ENCODE measurements at regions not wholly inside any gene's neighbourhood (a gene's known extent, or its start where the extent isn't known, plus 50 kb on each side); places are given as distances from the start of the nearest gene placed in this dataset.
"Not testable (repeated sequence)": the region's sequence is repeated elsewhere in the genome, so short reads cannot be mapped to it uniquely, and the experiment has no call there.

DNA sequence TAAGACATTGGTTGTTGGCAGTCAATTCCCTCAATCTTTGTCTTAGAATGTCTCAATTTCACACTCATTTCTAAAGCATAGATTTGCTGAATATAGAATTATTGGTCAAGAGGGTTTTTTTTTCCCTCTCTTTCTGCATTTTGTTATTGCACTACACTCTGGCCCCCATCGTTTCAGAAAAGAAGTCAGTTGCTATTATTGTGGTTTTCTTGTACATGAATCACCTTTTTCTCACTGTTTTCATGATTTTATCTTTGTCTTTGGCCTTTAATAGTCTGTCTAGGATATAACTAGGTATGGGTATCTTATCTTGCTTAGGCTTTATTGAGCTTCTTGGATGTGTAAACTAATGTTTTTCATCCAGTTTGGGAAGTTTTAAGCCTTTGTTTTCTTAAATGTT, 194.3 kb upstream of the DAAM1 start:
- Histone ChIP-seq H3K4me1 (ENCODE audit: insufficient read depth, low read length) (no peaks in the 10 kb centered on the region), H2AFZ (ENCODE audit: low read depth, low read length) (no peak overlapping the region), H3K9me3 (ENCODE audit: low read length) (no peaks in the 10 kb centered on the region), H3K4me3 (ENCODE audit: low read length) (no peak overlapping the region), H3K27me3 (ENCODE audit: insufficient read depth, low read length) (no peaks in the 10 kb centered on the region), H3K36me3 (ENCODE audit: insufficient read depth, low read length) (no peaks in the 10 kb centered on the region)

DNA sequence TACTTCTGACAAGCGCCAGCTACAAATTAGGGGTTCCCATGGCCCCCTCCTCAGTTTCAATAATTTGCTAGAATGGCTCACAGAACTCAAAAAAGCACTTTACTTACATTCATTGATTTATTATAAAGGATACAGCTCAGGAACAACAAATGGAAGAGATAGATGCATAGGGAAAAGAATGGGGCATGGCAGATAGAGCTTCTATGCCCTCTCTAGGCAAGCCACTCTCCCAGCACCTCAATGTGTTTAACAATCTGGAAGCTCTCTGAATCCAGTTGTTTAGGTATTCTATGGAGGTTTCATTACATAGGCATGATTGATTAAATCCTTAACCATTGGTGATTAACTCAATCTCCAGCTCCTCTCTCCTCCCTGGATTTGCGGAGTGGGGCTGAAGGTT, 184.5 kb upstream of the DAAM1 start:
- H3K4me3 ChIP-seq (ENCODE audit: low read length) = no peak overlapping the region
- no peaks in the 10 kb centered on the region for H3K27me3 ChIP-seq (ENCODE audit: insufficient read depth, low read length)
- no peaks in the 10 kb centered on the region for H3K36me3 ChIP-seq (ENCODE audit: insufficient read depth, low read length)
- no peaks in the 10 kb centered on the region for H3K9me3 ChIP-seq (ENCODE audit: low read length)
- no peaks in the 10 kb centered on the region for H3K4me1 ChIP-seq (ENCODE audit: insufficient read depth, low read length)
- H2AFZ ChIP-seq (ENCODE audit: low read depth, low read length) = no peak overlapping the region

- not testable (repeated sequence) for H3K27me3 ChIP-seq (ENCODE audit: insufficient read depth, low read length); H2AFZ ChIP-seq (ENCODE audit: low read depth, low read length); H3K9me3 ChIP-seq (ENCODE audit: low read length)
Measured at GRCh38 chr14:59006179-59006578, 182.3 kb upstream of the DAAM1 start.

DNA sequence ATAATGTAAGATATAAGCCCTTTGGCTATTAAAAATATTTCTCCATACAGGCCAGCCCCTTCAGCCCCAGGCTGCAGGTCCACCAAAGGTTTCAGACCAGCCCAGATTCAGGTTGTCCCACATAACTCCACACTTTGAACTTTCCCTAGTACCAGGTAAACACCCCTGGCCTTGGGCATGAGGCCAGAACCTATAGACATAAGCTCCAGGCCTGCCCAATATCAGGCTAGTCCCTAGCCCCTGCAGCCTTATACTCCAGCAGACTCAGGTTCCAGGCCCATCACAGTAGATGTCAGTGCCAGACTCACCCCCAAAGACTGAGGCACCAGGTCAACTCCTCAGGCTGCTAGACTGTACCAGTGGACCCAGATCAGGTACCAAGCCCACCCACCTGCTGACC, 178.5 kb upstream of the DAAM1 start:
- no peaks in the 10 kb centered on the region for H3K27me3 ChIP-seq (ENCODE audit: insufficient read depth, low read length)
- H3K36me3 ChIP-seq (ENCODE audit: insufficient read depth, low read length) = no peaks in the 10 kb centered on the region
- no peak overlapping the region for H2AFZ ChIP-seq (ENCODE audit: low read depth, low read length)
- H3K4me1 ChIP-seq (ENCODE audit: insufficient read depth, low read length) = no peaks in the 10 kb centered on the region
- H3K4me3 ChIP-seq (ENCODE audit: low read length) = no peak overlapping the region
- H3K9me3 ChIP-seq (ENCODE audit: low read length) = no peaks in the 10 kb centered on the region

More at GRCh38 chr14:59006179-59006578, 182.3 kb upstream of the DAAM1 start:
- not testable (repeated sequence) for H3K36me3 ChIP-seq (ENCODE audit: insufficient read depth, low read length); H3K4me1 ChIP-seq (ENCODE audit: insufficient read depth, low read length); H3K4me3 ChIP-seq (ENCODE audit: low read length)

GRCh38 chr14:59013672-59014298, 174.7 kb upstream of the DAAM1 start:
- Histone ChIP-seq H3K4me3 (ENCODE audit: low read length) (no peak overlapping the region), H2AFZ (ENCODE audit: low read depth, low read length) (no peak overlapping the region), H3K9me3 (ENCODE audit: low read length) (no peaks in the 10 kb centered on the region), H3K4me1 (ENCODE audit: insufficient read depth, low read length) (no peaks in the 10 kb centered on the region), H3K36me3 (ENCODE audit: insufficient read depth, low read length) (no peaks in the 10 kb centered on the region), H3K27me3 (ENCODE audit: insufficient read depth, low read length) (no peaks in the 10 kb centered on the region)

- Histone ChIP-seq H3K36me3 (ENCODE audit: insufficient read depth, low read length) (no peaks in the 10 kb centered on the region), H3K9me3 (ENCODE audit: low read length) (no peaks in the 10 kb centered on the region), H2AFZ (ENCODE audit: low read depth, low read length) (no peak overlapping the region), H3K4me3 (ENCODE audit: low read length) (no peak overlapping the region), H3K4me1 (ENCODE audit: insufficient read depth, low read length) (no peaks in the 10 kb centered on the region), H3K27me3 (ENCODE audit: insufficient read depth, low read length) (no peaks in the 10 kb centered on the region)
Measured at GRCh38 chr14:59015482-59015881, 173.0 kb upstream of the DAAM1 start.

DNA sequence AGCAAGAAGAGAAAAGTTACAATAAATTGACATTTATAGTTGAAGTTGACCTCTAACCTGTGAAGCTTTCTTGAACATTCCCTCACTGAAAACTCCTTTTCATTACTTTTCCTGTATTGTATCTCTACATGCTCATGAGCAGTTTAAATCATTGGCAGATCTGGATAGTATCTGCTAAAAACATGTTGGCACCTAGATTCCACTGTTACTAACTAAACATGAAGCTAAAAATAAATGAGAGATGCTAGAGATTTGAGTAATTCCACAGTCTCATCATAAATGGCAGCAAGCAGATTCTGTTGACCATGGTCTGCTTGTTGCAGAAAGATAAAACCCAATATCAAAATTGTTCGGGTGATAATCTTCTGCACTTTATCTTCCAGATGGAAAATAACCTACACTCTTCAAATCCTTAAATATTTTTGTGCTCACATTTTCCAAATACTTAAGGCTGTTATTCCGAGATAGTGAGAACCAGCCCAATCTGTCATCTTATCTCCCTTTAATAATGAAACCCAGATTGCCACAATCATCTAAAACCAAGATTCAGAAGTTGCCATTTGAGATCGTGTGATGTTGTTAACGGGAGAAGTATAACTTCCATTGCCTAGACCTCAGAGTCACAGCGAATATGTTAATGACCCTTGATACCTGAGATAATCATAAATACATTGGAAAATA, 171.0 kb upstream of the DAAM1 start:
- Histone ChIP-seq H3K4me1 (ENCODE audit: insufficient read depth, low read length) (no peaks in the 10 kb centered on the region), H2AFZ (ENCODE audit: low read depth, low read length) (no peak overlapping the region), H3K27me3 (ENCODE audit: insufficient read depth, low read length) (no peaks in the 10 kb centered on the region), H3K36me3 (ENCODE audit: insufficient read depth, low read length) (no peaks in the 10 kb centered on the region), H3K9me3 (ENCODE audit: low read length) (no peaks in the 10 kb centered on the region), H3K4me3 (ENCODE audit: low read length) (no peak overlapping the region)

DNA sequence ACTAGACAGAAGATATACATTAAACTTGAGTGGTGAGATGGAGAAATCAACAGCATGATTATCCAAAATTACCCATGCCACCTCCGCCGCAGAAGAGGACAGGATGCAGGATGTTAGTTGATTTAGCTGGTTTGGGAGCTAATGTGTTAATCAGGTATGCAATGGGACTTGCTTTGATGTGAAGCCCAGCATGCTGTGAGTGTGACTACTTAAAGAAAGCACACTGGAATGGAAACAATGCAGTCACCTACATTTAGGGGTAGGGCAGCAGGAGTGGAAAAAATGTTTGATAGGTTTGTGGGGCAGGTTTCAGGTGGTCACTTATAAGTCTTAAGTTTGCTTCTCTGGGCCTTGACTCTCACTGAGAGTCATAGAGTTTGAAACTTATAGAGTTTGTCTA, 170.0 kb upstream of the DAAM1 start:
- no peak overlapping the region for H3K4me3 ChIP-seq (ENCODE audit: low read length)
- H3K36me3 ChIP-seq (ENCODE audit: insufficient read depth, low read length) = no peaks in the 10 kb centered on the region
- no peaks in the 10 kb centered on the region for H3K9me3 ChIP-seq (ENCODE audit: low read length)
- no peak overlapping the region for H2AFZ ChIP-seq (ENCODE audit: low read depth, low read length)
- no peaks in the 10 kb centered on the region for H3K4me1 ChIP-seq (ENCODE audit: insufficient read depth, low read length)
- H3K27me3 ChIP-seq (ENCODE audit: insufficient read depth, low read length) = no peaks in the 10 kb centered on the region

DNA sequence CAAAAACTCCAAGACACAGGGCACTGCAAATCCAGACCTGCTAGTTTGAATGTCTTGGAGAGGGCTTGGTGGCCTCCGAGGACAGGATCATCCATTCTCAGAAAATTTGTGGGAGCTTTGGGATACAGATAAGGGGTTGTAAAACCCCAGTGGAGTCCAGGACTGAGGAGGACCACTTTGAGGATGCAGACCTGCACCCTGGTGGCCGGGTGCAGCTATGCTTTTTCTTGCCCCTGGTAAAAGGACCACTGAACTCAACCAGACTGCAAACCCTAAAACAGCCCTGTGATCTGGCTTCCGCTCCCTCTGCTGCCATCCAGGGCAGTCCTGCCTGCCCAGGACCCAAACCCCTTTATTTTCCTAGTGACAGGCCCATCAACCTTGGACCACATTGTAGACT, 169.5 kb upstream of the DAAM1 start:
- no peak overlapping the region for H2AFZ ChIP-seq (ENCODE audit: low read depth, low read length)
- H3K27me3 ChIP-seq (ENCODE audit: insufficient read depth, low read length) = no peaks in the 10 kb centered on the region
- no peaks in the 10 kb centered on the region for H3K36me3 ChIP-seq (ENCODE audit: insufficient read depth, low read length)
- no peaks in the 10 kb centered on the region for H3K4me1 ChIP-seq (ENCODE audit: insufficient read depth, low read length)
- no peak overlapping the region for H3K4me3 ChIP-seq (ENCODE audit: low read length)
- H3K9me3 ChIP-seq (ENCODE audit: low read length) = no peaks in the 10 kb centered on the region

- H3K36me3 ChIP-seq (ENCODE audit: insufficient read depth, low read length) = no peaks in the 10 kb centered on the region
- H3K27me3 ChIP-seq (ENCODE audit: insufficient read depth, low read length) = no peaks in the 10 kb centered on the region
Measured at GRCh38 chr14:59020382-59020781, 168.1 kb upstream of the DAAM1 start.

DNA sequence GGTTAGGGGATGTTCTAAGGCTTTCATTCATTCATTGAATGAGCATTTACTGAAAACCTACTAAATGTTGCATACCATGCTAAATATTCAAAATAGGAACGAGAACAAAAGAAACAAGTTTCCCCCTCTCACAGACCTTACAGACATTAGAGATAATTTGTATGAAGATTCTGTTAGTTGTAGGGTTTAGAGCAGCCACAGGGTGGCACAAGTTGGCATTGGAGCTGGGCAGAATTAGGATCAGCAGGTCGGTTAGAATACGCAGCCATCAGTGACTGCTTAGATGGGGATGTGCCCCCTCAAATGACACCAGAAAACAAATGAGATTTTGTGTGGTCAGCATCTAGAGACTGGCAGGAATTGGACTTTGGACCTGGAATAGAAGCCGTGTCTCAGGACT, 166.3 kb upstream of the DAAM1 start:
- no peaks in the 10 kb centered on the region for H3K36me3 ChIP-seq (ENCODE audit: insufficient read depth, low read length)
- no peaks in the 10 kb centered on the region for H3K9me3 ChIP-seq (ENCODE audit: low read length)
- H3K4me3 ChIP-seq (ENCODE audit: low read length) = no peak overlapping the region
- no peak overlapping the region for H2AFZ ChIP-seq (ENCODE audit: low read depth, low read length)
- no peaks in the 10 kb centered on the region for H3K27me3 ChIP-seq (ENCODE audit: insufficient read depth, low read length)
- H3K4me1 ChIP-seq (ENCODE audit: insufficient read depth, low read length) = no peaks in the 10 kb centered on the region

More at GRCh38 chr14:59020382-59020781, 168.1 kb upstream of the DAAM1 start:
- no peak overlapping the region for H2AFZ ChIP-seq (ENCODE audit: low read depth, low read length)
- H3K4me1 ChIP-seq (ENCODE audit: insufficient read depth, low read length) = no peaks in the 10 kb centered on the region
- no peak overlapping the region for H3K4me3 ChIP-seq (ENCODE audit: low read length)
- H3K9me3 ChIP-seq (ENCODE audit: low read length) = no peaks in the 10 kb centered on the region

DNA sequence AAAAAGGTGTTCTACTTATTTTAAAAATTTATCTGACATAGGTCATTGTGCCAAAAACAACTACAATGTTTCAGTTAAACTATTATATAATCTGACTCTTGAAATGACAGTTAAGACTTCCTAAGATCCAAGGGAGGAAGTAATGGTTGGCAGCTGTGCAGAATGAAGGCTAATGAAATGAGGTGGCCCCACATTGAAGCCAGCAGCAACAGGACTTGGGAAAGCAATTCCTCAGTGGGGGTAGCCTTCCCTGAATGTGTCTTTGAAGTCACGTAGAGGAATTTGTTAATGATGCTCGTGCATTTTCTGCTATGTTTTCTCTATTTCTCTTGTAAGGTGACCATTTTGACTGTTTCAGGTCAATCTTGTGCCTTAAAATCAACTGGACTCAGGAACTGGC, 162.4 kb upstream of the DAAM1 start:
- Histone ChIP-seq H3K4me1 (ENCODE audit: insufficient read depth, low read length) (peaks cover 2% of the 10 kb centered on the region), H3K36me3 (ENCODE audit: insufficient read depth, low read length) (no peaks in the 10 kb centered on the region)

DNA sequence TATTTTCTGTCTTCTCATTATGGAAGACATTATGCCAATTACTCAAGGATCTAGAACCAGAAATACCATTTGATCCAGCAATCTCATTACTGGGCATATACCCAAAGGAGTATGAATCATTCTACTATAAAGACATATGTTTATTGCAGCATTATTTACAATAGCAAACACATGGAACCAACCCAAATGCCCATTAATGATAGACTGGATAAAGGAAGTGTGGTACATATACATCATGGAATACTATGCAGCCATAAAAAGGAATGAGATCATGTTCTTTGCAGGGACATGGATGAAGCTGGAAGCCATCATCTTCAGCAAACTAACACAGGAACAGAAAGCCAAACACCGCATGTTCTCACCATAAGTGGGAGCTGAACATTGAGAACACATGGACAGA, 161.8 kb upstream of the DAAM1 start:
- not testable (repeated sequence) for H2AFZ ChIP-seq (ENCODE audit: low read depth, low read length); H3K27me3 ChIP-seq (ENCODE audit: insufficient read depth, low read length); H3K36me3 ChIP-seq (ENCODE audit: insufficient read depth, low read length); H3K9me3 ChIP-seq (ENCODE audit: low read length); H3K4me1 ChIP-seq (ENCODE audit: insufficient read depth, low read length); H3K4me3 ChIP-seq (ENCODE audit: low read length)

More for the DNA sequence above, 162.4 kb upstream of the DAAM1 start:
- Histone ChIP-seq H3K27me3 (ENCODE audit: insufficient read depth, low read length) (no peaks in the 10 kb centered on the region), H3K9me3 (ENCODE audit: low read length) (no peaks in the 10 kb centered on the region), H3K4me3 (ENCODE audit: low read length) (no peak overlapping the region), H2AFZ (ENCODE audit: low read depth, low read length) (no peak overlapping the region)

Data from neuron (in vitro differentiated cells).